A549 (cell line): ENCODE measurements at regions not wholly inside any gene's neighbourhood (a gene's known extent, or its start where the extent isn't known, plus 50 kb on each side); places are given as distances from the start of the nearest gene placed in this dataset.

ENCODE experiments used
- ATAC-seq, 2 experiments: fragments of 200-7000 bp in 1 of 2; fragments of >200 bp in 1 of 2; cut with Nextera tagmentation in 1 of 2; cut with Tn5 transposase in 1 of 2; 3 replicates each; pipeline versions ENCODE4 v1.8.0 to v1.9.1; 2018 to 2020; ENCODE audit warnings: mild to moderate bottlenecking in 1 of 2, moderate library complexity in 1 of 2
- CTCF ChIA-PET: fragments of 300-600 bp; sonication (Branson Sonifier 250); formaldehyde crosslinking; extraction: SDS; loops from one replicate; lab custom pipeline; 2021; ENCODE audit warnings: antibody characterized with exemption, inconsistent platforms; lab: Yijun Ruan, JAX
- POLR2A ChIA-PET: fragments of 350-600 bp; formaldehyde crosslinking; extraction: SDS; loops from one replicate; lab custom pipeline; 2021; ENCODE audit warnings: antibody characterized with exemption, inconsistent platforms; lab: Yijun Ruan, JAX
- DNase-seq, 2 experiments: peaks; one replicate each; pipeline versions ENCODE4 v3.0.0 to v3.0.0-alpha.2; 2011 to 2016; ENCODE audit warnings: low read depth in 1 of 2, low spot score in 1 of 2
- FAIRE-seq: peaks from 2 replicates; lab custom pipeline; 2011; peaks lifted over from hg19 to GRCh38; lab: Jason Lieb, UNC
- H3K27ac ChIP-seq, 2 experiments: fragments of >200 bp; sonication (Bioruptor Twin); formaldehyde crosslinking; 3 replicates each; pipeline ENCODE4 v1.5.1; 2016 to 2017
- H3K4me1 ChIP-seq: fragments of >200 bp; sonication (Bioruptor Twin); formaldehyde crosslinking; 3 replicates; pipeline ENCODE4 v1.6.1; 2016
- H3K4me2 ChIP-seq: fragments of >200 bp; sonication (Bioruptor Twin); formaldehyde crosslinking; 3 replicates; pipeline ENCODE4 v1.6.1; 2016
- H3K4me3 ChIP-seq: fragments of >200 bp; sonication (Bioruptor Twin); formaldehyde crosslinking; 3 replicates; pipeline ENCODE4 v1.5.1; 2016
- H3K9me3 ChIP-seq: fragments of >200 bp; sonication (Bioruptor Twin); formaldehyde crosslinking; 3 replicates; pipeline ENCODE4 v1.6.1; 2016
- CBX8 ChIP-seq: fragments of 200-600 bp; sonication (generic); IDR thresholded peaks from 2 replicates; pipeline ENCODE4 v1.6.1; 2016
- CEBPB ChIP-seq, 2 experiments: fragments of >200 bp in 1 of 2; sonication (Bioruptor Twin) in 1 of 2; formaldehyde crosslinking in 1 of 2; IDR thresholded peaks; 2 replicates each; pipeline ENCODE4 v1.6.1; 2012 to 2016
- CTCF ChIP-seq: fragments of >200 bp; sonication (Bioruptor Twin); formaldehyde crosslinking; IDR thresholded peaks from 3 replicates; pipeline ENCODE4 v1.5.1; 2016
- E2F6 ChIP-seq: IDR thresholded peaks from 2 replicates; pipeline ENCODE4 v1.6.1; 2012; ENCODE audit warnings: low read depth, borderline replicate concordance
- EHF ChIP-seq: fragments of 250-450 bp; sonication (Bioruptor Pico); IDR thresholded peaks from 2 replicates; pipeline ENCODE4 v1.5.0; 2020; ENCODE audit warnings: mild to moderate bottlenecking
- EP300 ChIP-seq, 2 experiments: fragments of >200 bp; sonication (Bioruptor Twin); formaldehyde crosslinking; IDR thresholded peaks; 2 replicates in 1 of 2; 3 replicates in 1 of 2; pipeline ENCODE4 v1.6.1; 2016 to 2017
- FOSL2 ChIP-seq, 2 experiments: fragments of 450-650 bp in 1 of 2; fragments of >200 bp in 1 of 2; sonication (Bioruptor Twin) in 1 of 2; formaldehyde crosslinking; IDR thresholded peaks; 2 replicates each; pipeline versions ENCODE4 v1.5.0 to v1.6.1; 2016 to 2020; ENCODE audit warnings: mild to moderate bottlenecking in 1 of 2, moderate library complexity in 1 of 2
- HDAC2 ChIP-seq: fragments of 200-600 bp; sonication (generic); IDR thresholded peaks from 2 replicates; pipeline ENCODE4 v1.6.1; 2016
- HEYL ChIP-seq: fragments of 250-450 bp; sonication (Bioruptor Pico); IDR thresholded peaks from 2 replicates; pipeline ENCODE4 v1.8.0; 2021; ENCODE audit warnings: mild to moderate bottlenecking, moderate library complexity
- MAFK ChIP-seq: fragments of 450-650 bp; IDR thresholded peaks from 2 replicates; pipeline ENCODE4 v1.6.1; 2014; ENCODE audit not compliant: partially characterized antibody
- MYC ChIP-seq: IDR thresholded peaks from 2 replicates; pipeline ENCODE4 v1.6.1; 2012; ENCODE audit warnings: mild to moderate bottlenecking, inconsistent platforms, low read length, improper control_type of control experiment, borderline replicate concordance
- NR3C1 ChIP-seq: fragments of >200 bp; sonication (Bioruptor Twin); formaldehyde crosslinking; IDR thresholded peaks from 3 replicates; pipeline ENCODE4 v1.6.1; 2017
- PHF8 ChIP-seq: fragments of 200-600 bp; sonication (generic); IDR thresholded peaks from 2 replicates; pipeline ENCODE4 v1.6.1; 2016; ENCODE audit warnings: low read depth, mild to moderate bottlenecking, antibody characterized with exemption, moderate library complexity, borderline replicate concordance
- POLR2A ChIP-seq: IDR thresholded peaks from 2 replicates; pipeline ENCODE4 v1.6.1; 2012; ENCODE audit warnings: mild to moderate bottlenecking, low read length
- POLR2AphosphoS2 ChIP-seq: conservative IDR thresholded peaks from 2 replicates; pipeline ENCODE4 v1.6.1; 2012; ENCODE audit warnings: low read length, improper control_type of control experiment, inconsistent platforms
- RAD21 ChIP-seq, 2 experiments: fragments of >200 bp in 1 of 2; sonication (Bioruptor Twin) in 1 of 2; formaldehyde crosslinking in 1 of 2; IDR thresholded peaks in 1 of 2; conservative IDR thresholded peaks in 1 of 2; 2 replicates in 1 of 2; 3 replicates in 1 of 2; pipeline ENCODE4 v1.6.1; 2012 to 2018; ENCODE audit warnings: inconsistent platforms in 1 of 2
- RARB ChIP-seq: fragments of 250-450 bp; sonication (Bioruptor Pico); IDR thresholded peaks from 2 replicates; pipeline ENCODE4 v1.8.0; 2021; ENCODE audit warnings: mild to moderate bottlenecking, moderate library complexity
- RCOR1 ChIP-seq: fragments of 150-350 bp; IDR thresholded peaks from 2 replicates; pipeline ENCODE4 v1.6.1; 2014; ENCODE audit warnings: antibody characterized with exemption, low read length, low read depth
- RFX5 ChIP-seq: fragments of 450-650 bp; IDR thresholded peaks from 2 replicates; pipeline ENCODE4 v1.7.1; 2014; ENCODE audit warnings: antibody characterized with exemption, mild to moderate bottlenecking, moderate library complexity
- RNF2 ChIP-seq: fragments of 200-600 bp; sonication (generic); IDR thresholded peaks from 2 replicates; pipeline ENCODE4 v1.6.1; 2016; ENCODE audit warnings: low read depth, mild to moderate bottlenecking, antibody characterized with exemption, moderate library complexity, borderline replicate concordance
- SMC3 ChIP-seq: fragments of >200 bp; sonication (Bioruptor Twin); formaldehyde crosslinking; IDR thresholded peaks from 3 replicates; pipeline ENCODE4 v1.6.1; 2018; ENCODE audit warnings: inconsistent platforms
- TFCP2L1 ChIP-seq: fragments of 250-450 bp; sonication (Bioruptor Pico); IDR thresholded peaks from 2 replicates; pipeline ENCODE4 v1.5.0; 2021; ENCODE audit warnings: mild to moderate bottlenecking
- TP53 ChIP-seq: fragments of 250-450 bp; sonication (Bioruptor Pico); IDR thresholded peaks from 2 replicates; pipeline ENCODE4 v1.5.0; 2021; ENCODE audit warnings: mild to moderate bottlenecking, moderate library complexity
- ZC3H11A ChIP-seq: fragments of 450-650 bp; IDR thresholded peaks from 2 replicates; pipeline ENCODE4 v1.6.1; 2014; ENCODE audit warnings: antibody characterized with exemption, mild to moderate bottlenecking
- ZFP36 ChIP-seq: fragments of 450-650 bp; IDR thresholded peaks from 2 replicates; pipeline ENCODE4 v1.6.1; 2014; ENCODE audit warnings: borderline replicate concordance; ENCODE audit not compliant: partially characterized antibody
- WGBS: methylation state at CpG from one replicate; pipeline ENCODE4 v1.1.6; 2017; ENCODE audit errors: missing lambda C conversion rate; 5-methylcytosine and 5-hydroxymethylcytosine counted together
- TF ChIP-seq, protein P1 (sequence below): fragments of >200 bp; sonication (Bioruptor Twin); formaldehyde crosslinking; IDR thresholded peaks from 2 replicates; pipeline ENCODE4 v1.6.1; 2016
- TF ChIP-seq, protein P2 (sequence below): fragments of >200 bp; sonication (Bioruptor Twin); formaldehyde crosslinking; IDR thresholded peaks from 3 replicates; pipeline ENCODE4 v1.6.1; 2016
- TF ChIP-seq, protein P3 (sequence below): fragments of 450-650 bp; IDR thresholded peaks from 2 replicates; pipeline ENCODE4 v1.6.1; 2014; ENCODE audit warnings: antibody characterized with exemption

GRCh38 chr2:34306745-34307144 lies 707.6 kb upstream of the FAM98A start:
- FAIRE-seq (no peak), ATAC-seq (no peak), DNase-seq (no peak)
- no peak overlapping the region for H3K27ac ChIP-seq
- H3K4me1 ChIP-seq = no peaks in the 10 kb centered on the region
- CTCF ChIA-PET = no interaction called here
- no peaks in the 10 kb centered on the region for H3K9me3 ChIP-seq
- POLR2A ChIA-PET = no interaction called here
- no peak overlapping the region for H3K4me2 ChIP-seq
- no peak overlapping the region for H3K4me3 ChIP-seq
- TF ChIP-seq CTCF (no peak), RAD21 (conservative IDR thresholded peaks at IDR 0.05 in 1 of 2, IDR thresholded peaks at IDR 0.05 in 1 of 2) (no peak), NR3C1 (no peak), FOSL2 (IDR thresholded peaks at IDR 0.05) (no peak), FOSL2 (CRISPR knock-in tag; IDR thresholded peaks at IDR 0.05) (no peak), HEYL (no peak), ZC3H11A (no peak), EP300 (IDR thresholded peaks at IDR 0.05) (no peak), RARB (CRISPR knock-in tag) (no peak), TP53 (no peak), PHF8 (no peak), CBX8 (no peak), EHF (no peak)
- TF ChIP-seq, protein P1, sequence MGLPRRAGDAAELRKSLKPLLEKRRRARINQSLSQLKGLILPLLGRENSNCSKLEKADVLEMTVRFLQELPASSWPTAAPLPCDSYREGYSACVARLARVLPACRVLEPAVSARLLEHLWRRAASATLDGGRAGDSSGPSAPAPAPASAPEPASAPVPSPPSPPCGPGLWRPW = no peak
- TF ChIP-seq, protein P2, sequence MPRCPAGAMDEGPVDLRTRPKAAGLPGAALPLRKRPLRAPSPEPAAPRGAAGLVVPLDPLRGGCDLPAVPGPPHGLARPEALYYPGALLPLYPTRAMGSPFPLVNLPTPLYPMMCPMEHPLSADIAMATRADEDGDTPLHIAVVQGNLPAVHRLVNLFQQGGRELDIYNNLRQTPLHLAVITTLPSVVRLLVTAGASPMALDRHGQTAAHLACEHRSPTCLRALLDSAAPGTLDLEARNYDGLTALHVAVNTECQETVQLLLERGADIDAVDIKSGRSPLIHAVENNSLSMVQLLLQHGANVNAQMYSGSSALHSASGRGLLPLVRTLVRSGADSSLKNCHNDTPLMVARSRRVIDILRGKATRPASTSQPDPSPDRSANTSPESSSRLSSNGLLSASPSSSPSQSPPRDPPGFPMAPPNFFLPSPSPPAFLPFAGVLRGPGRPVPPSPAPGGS = no peak

DNA sequence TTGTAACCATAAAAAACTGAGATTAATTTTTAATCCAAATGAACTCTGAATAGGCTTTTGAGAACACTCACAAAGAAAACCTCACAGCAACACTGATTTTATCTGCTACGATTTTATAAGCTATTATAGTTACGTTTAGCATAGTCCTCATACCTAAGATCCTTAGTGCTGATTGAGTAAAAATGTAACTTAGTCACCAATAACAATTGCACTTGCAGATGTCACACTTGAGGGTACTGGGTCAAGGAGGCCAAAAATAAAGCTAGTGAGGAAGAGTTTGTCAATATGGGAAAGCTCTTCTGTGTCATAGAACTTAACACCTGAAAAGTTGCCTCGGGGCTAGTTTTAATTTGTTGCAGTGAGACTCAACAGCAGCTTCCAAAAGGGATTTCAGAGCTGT lies 706.5 kb upstream of the FAM98A start:
- no peaks in the 10 kb centered on the region for H3K9me3 ChIP-seq
- DNase-seq (no peak), ATAC-seq (no peak), FAIRE-seq (no peak)
- ChIA-PET CTCF (no interaction called here), POLR2A (no interaction called here)
- no peak overlapping the region for H3K4me2 ChIP-seq
- 3% methylated on average over 3 of the region's 3 CpGs for WGBS
- TF ChIP-seq RNF2 = no peak
- TF ChIP-seq, protein P3, sequence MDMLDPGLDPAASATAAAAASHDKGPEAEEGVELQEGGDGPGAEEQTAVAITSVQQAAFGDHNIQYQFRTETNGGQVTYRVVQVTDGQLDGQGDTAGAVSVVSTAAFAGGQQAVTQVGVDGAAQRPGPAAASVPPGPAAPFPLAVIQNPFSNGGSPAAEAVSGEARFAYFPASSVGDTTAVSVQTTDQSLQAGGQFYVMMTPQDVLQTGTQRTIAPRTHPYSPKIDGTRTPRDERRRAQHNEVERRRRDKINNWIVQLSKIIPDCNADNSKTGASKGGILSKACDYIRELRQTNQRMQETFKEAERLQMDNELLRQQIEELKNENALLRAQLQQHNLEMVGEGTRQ = no peak
- no peak for TF ChIP-seq MAFK
- no peak for TF ChIP-seq RCOR1
- TF ChIP-seq EP300 (IDR thresholded peaks at IDR 0.05) = no peak
- no peak for TF ChIP-seq TFCP2L1 (CRISPR knock-in tag)
- TF ChIP-seq MYC = no peak
- no peak for TF ChIP-seq HDAC2
- TF ChIP-seq E2F6 = no peak
- no peak for TF ChIP-seq CEBPB (IDR thresholded peaks at IDR 0.05)
- no peak for TF ChIP-seq PHF8
- TF ChIP-seq RFX5 = no peak
- TF ChIP-seq SMC3 = no peak
- TF ChIP-seq ZFP36 = no peak
- TF ChIP-seq POLR2AphosphoS2 = no peak
- no peak for TF ChIP-seq POLR2A
- H3K4me1 ChIP-seq = no peaks in the 10 kb centered on the region
- H3K27ac ChIP-seq = no peak overlapping the region
- H3K4me3 ChIP-seq = no peak overlapping the region
